ENCODE measurements at regions not wholly inside any gene's neighbourhood (a gene's known extent, or its start where the extent isn't known, plus 50 kb on each side); places are given as distances from the start of the nearest gene placed in this dataset.

- Histone ChIP-seq H4K20me1 (replicated peaks in 1 of 2; ENCODE audit: control insufficient read depth in 1 of 2, insufficient read depth in 2 of 2, low read length in 2 of 2) (no peaks in the 10 kb centered on the region), H4K91ac (replicated peaks; ENCODE audit: insufficient read length, low read length) (no peak overlapping the region), H3K27ac (ENCODE audit: low read depth, low read length) (no peak overlapping the region), H2BK120ac (replicated peaks; ENCODE audit: low read depth, low read length) (no peak overlapping the region), H3K56ac (replicated peaks; ENCODE audit: insufficient read length, low read depth, low read length) (no peak overlapping the region), H3K4ac (replicated peaks; ENCODE audit: insufficient read length, low read depth, low read length) (no peak overlapping the region), H3K23me2 (ENCODE audit: low read depth, low read length) (no peaks in the 10 kb centered on the region; the same call in 1 of the 2 replicates), H2BK5ac (ENCODE audit: low read depth, low read length) (no peak overlapping the region), H2AK5ac (ENCODE audit: low read depth, low read length) (no peak overlapping the region), H3K4me2 (ENCODE audit: insufficient read depth in 1 of 2, low read depth in 2 of 2, low read length in 2 of 2) (no peak overlapping the region), H3K18ac (ENCODE audit: extremely low read depth, low read length) (no peak overlapping the region), H3K14ac (ENCODE audit: insufficient read length) (no peak overlapping the region), H3K27me3 (replicated peaks in 1 of 4; ENCODE audit: control insufficient read depth in 3 of 4, extremely low read depth in 1 of 4, insufficient read depth in 3 of 4, low read length in 3 of 4) (no peaks in the 10 kb centered on the region), H3K9ac (replicated peaks in 1 of 4; ENCODE audit: extremely low read depth in 1 of 4, low read depth in 3 of 4, low read length in 3 of 4) (no peak overlapping the region), H4K8ac (ENCODE audit: extremely low read depth, insufficient read depth, low read length) (no peak overlapping the region), H3K9me3 (ENCODE audit: insufficient read depth in 2 of 2, low read depth in 1 of 2, low read length in 1 of 2) (peaks cover 11 to 16% of the 10 kb centered on the region in 2 experiments; a peak in 3 of 4 replicates), H3K4me1 (replicated peaks in 1 of 4; ENCODE audit: control insufficient read depth in 3 of 4, insufficient read depth in 4 of 4, low read length in 3 of 4) (no peaks in the 10 kb centered on the region), H3K36me3 (ENCODE audit: control insufficient read depth in 2 of 4, insufficient read depth in 4 of 4, low read length in 3 of 4) (no peaks in the 10 kb centered on the region), H3K79me2 (ENCODE audit: control insufficient read depth in 1 of 2, insufficient read depth in 2 of 2, low read length in 2 of 2) (no peaks in the 10 kb centered on the region), H3K23ac (ENCODE audit: insufficient read length) (no peak overlapping the region), H3K79me1 (ENCODE audit: low read depth, low read length) (no peaks in the 10 kb centered on the region), H4K5ac (ENCODE audit: insufficient read length, low read depth, low read length) (no peak overlapping the region), H2BK15ac (ENCODE audit: low read length) (no peak overlapping the region), H2BK12ac (ENCODE audit: low read depth, low read length) (no peak overlapping the region), H2BK20ac (ENCODE audit: low read length) (no peak overlapping the region), H2AFZ (ENCODE audit: low read length) (no peak overlapping the region), H3K4me3 (ENCODE audit: extremely low read depth in 1 of 4, insufficient read depth in 2 of 4, low read depth in 3 of 4, low read length in 4 of 4) (no peak overlapping the region)
- CTCF ChIA-PET (ENCODE audit: partially characterized antibody), result interaction anchor here (1.3 kb wide), 1 partner anchor 17 kb away, joined by 5 read pairs; no protein-coding TSS in a partner anchor
- TF ChIP-seq YY1 (IDR thresholded peaks at IDR 0.05; ENCODE audit: low read depth, low read length), result no peak
- no peak for TF ChIP-seq HDAC6 (IDR thresholded peaks at IDR 0.05; ENCODE audit: low read depth, low read length)
- TF ChIP-seq GTF2F1 (IDR thresholded peaks at IDR 0.05; ENCODE audit: borderline replicate concordance, low read depth, low read length), result no peak
- no peak for TF ChIP-seq TCF12 (IDR thresholded peaks at IDR 0.05; ENCODE audit: low read depth, low read length)
- TF ChIP-seq EZH2 (IDR thresholded peaks at IDR 0.05; ENCODE audit: low read depth, low read length, severe bottlenecking), result no peak
- no peak for TF ChIP-seq TEAD4 (IDR thresholded peaks at IDR 0.05; ENCODE audit: low read depth, low read length)
- TF ChIP-seq EGR1 (IDR thresholded peaks at IDR 0.05; ENCODE audit: borderline replicate concordance, low read depth, low read length), result no peak
- TF ChIP-seq FOSL1 (IDR thresholded peaks at IDR 0.05; ENCODE audit: insufficient read depth, low read depth, low read length), result no peak
- POLR2A ChIA-PET (ENCODE audit: partially characterized antibody), result no interaction called here
- FAIRE-seq, result no peak
- DNase-seq (ENCODE audit: low read depth in 1 of 2, low spot score in 2 of 2), result no peak
Measured at GRCh38 chr4:107774681-107775080, 50.1 kb upstream of the SGMS2 start.

All from H1 (cell line).